Vagina (tissue), 2 donors: ENCODE measurements at regions not wholly inside any gene's neighbourhood (a gene's known extent, or its start where the extent isn't known, plus 50 kb on each side); places are given as distances from the start of the nearest gene placed in this dataset.

ENCODE experiments used
- DNase-seq, 2 donors: peaks; one replicate each; pipeline ENCODE4 v3.0.0-alpha.2; 2017; ENCODE audit errors: extremely low spot score in 2 of 2
- H3K27ac ChIP-seq: fragments of 200-600 bp; sonication (generic); one replicate; pipeline ENCODE4 v1.5.1; 2019
- H3K27me3 ChIP-seq: fragments of 200-600 bp; sonication (generic); one replicate; pipeline ENCODE4 v1.5.1; 2019
- H3K36me3 ChIP-seq, 2 donors: fragments of 200-600 bp; sonication (generic); one replicate each; pipeline ENCODE4 v1.5.1; 2017 to 2019
- H3K4me1 ChIP-seq: fragments of 200-600 bp; sonication (generic); one replicate; pipeline ENCODE4 v1.5.1; 2019
- H3K4me3 ChIP-seq, 2 donors: fragments of 200-600 bp; sonication (generic); 1 replicate in 1 of 2; 2 replicates in 1 of 2; pipeline ENCODE4 v1.5.1; 2016 to 2019
- H3K9me3 ChIP-seq: fragments of 200-600 bp; sonication (generic); one replicate; pipeline ENCODE4 v1.5.1; 2019
- POLR2A ChIP-seq, 2 donors: fragments of 450-650 bp; IDR thresholded peaks; one replicate each; pipeline ENCODE4 v1.6.1; 2017; ENCODE audit warnings: antibody characterized with exemption in 2 of 2, mild to moderate bottlenecking in 2 of 2, moderate library complexity in 2 of 2
- POLR2AphosphoS5 ChIP-seq, 2 donors: sonication (generic); formaldehyde crosslinking; IDR thresholded peaks; one replicate each; pipeline ENCODE4 v1.9.0; 2017; ENCODE audit warnings: antibody characterized with exemption in 2 of 2, mild to moderate bottlenecking in 2 of 2, low read depth in 1 of 2; ENCODE audit not compliant: insufficient read depth in 1 of 2
- intact Hi-C: fragments of 100-400 bp; cut with DNase I; formaldehyde crosslinking; loops from one replicate; pipeline ENCODE4 v1.15.1; 2023
- TF ChIP-seq, protein P1 (sequence below), 3 experiments: fragments of 450-650 bp in 2 of 3; fragments of 200-600 bp in 1 of 3; sonication (generic) in 1 of 3; IDR thresholded peaks; one replicate each; pipeline ENCODE4 v1.5.1; 2017 to 2019; ENCODE audit warnings: antibody characterized with exemption in 3 of 3, mild to moderate bottlenecking in 2 of 3, moderate library complexity in 2 of 3

DNA sequence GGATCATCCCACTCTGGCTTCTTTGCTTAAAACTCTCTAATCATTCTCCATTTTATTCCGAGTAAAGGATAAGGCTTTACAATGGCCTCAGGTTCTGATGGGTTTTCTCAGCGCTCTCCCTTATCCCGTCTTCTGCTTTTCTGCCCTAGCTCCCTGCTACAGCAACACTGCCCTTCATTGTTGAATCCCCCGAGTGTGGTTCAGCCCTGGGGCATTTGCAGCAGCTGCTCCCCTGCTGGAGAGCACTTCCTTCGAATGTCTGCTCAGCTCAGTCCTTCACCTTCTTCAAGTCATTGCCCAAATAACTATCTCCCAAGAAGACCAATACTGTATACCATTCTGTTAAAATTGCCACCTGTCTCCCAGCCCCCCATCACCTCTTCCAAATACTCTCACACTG lies 111.8 kb downstream of the TBXT start:
- H3K27ac ChIP-seq, result no peak overlapping the region
- no peak for DNase-seq
- intact Hi-C loops, result no loop called here
- no peak for TF ChIP-seq POLR2AphosphoS5 (IDR thresholded peaks at IDR 0.05; ENCODE audit: insufficient read depth in 1 of 2, low read depth in 1 of 2)
- TF ChIP-seq, protein P1, sequence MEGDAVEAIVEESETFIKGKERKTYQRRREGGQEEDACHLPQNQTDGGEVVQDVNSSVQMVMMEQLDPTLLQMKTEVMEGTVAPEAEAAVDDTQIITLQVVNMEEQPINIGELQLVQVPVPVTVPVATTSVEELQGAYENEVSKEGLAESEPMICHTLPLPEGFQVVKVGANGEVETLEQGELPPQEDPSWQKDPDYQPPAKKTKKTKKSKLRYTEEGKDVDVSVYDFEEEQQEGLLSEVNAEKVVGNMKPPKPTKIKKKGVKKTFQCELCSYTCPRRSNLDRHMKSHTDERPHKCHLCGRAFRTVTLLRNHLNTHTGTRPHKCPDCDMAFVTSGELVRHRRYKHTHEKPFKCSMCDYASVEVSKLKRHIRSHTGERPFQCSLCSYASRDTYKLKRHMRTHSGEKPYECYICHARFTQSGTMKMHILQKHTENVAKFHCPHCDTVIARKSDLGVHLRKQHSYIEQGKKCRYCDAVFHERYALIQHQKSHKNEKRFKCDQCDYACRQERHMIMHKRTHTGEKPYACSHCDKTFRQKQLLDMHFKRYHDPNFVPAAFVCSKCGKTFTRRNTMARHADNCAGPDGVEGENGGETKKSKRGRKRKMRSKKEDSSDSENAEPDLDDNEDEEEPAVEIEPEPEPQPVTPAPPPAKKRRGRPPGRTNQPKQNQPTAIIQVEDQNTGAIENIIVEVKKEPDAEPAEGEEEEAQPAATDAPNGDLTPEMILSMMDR (IDR thresholded peaks at IDR 0.05), result no peak
- no peak for TF ChIP-seq POLR2A (IDR thresholded peaks at IDR 0.05)
- no peaks in the 10 kb centered on the region for H3K9me3 ChIP-seq
- no peaks in the 10 kb centered on the region for H3K4me1 ChIP-seq
- no peak overlapping the region for H3K4me3 ChIP-seq
- no peaks in the 10 kb centered on the region for H3K36me3 ChIP-seq
- H3K27me3 ChIP-seq, result no peaks in the 10 kb centered on the region

DNA sequence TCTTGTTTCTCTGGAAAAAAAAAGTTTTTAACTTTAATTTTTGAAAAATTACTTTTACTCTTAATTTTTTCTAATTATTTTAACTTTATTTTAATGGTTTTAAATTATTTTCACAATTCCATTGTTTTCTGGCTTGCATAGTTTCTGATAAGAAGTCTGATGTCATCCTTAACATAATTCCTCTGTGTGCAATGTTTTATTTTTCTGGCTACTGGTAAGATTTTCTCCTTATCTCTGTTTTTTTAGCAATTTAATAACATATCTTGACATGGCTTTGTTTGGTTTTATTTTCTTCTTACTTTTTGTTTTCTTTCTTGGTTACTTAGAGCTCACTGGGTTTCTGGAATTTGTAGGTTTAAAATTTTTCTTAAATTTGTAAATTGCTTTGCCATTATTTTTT lies 114.8 kb downstream of the TBXT start:
- Histone ChIP-seq H3K27me3 (no peaks in the 10 kb centered on the region), H3K4me3 (no peak overlapping the region), H3K36me3 (no peaks in the 10 kb centered on the region), H3K27ac (no peak overlapping the region), H3K4me1 (no peaks in the 10 kb centered on the region), H3K9me3 (no peaks in the 10 kb centered on the region)
- no peak for DNase-seq
- intact Hi-C loops, result no loop called here
- TF ChIP-seq POLR2AphosphoS5 (IDR thresholded peaks at IDR 0.05; ENCODE audit: insufficient read depth in 1 of 2, low read depth in 1 of 2) (no peak), POLR2A (IDR thresholded peaks at IDR 0.05) (no peak)
- TF ChIP-seq, protein P1 (IDR thresholded peaks at IDR 0.05), result no peak

- Histone ChIP-seq H3K9me3 (no peaks in the 10 kb centered on the region), H3K4me1 (no peaks in the 10 kb centered on the region), H3K27me3 (no peaks in the 10 kb centered on the region), H3K36me3 (no peaks in the 10 kb centered on the region), H3K4me3 (no peak overlapping the region), H3K27ac (no peak overlapping the region)
- intact Hi-C loops, result no loop called here
- TF ChIP-seq POLR2AphosphoS5 (IDR thresholded peaks at IDR 0.05; ENCODE audit: insufficient read depth in 1 of 2, low read depth in 1 of 2), result no peak
- no peak for TF ChIP-seq POLR2A (IDR thresholded peaks at IDR 0.05)
- TF ChIP-seq, protein P1 (IDR thresholded peaks at IDR 0.05), result no peak
- DNase-seq, result no peak
Measured at GRCh38 chr6:166050559-166050958, 117.1 kb downstream of the TBXT start.

DNA sequence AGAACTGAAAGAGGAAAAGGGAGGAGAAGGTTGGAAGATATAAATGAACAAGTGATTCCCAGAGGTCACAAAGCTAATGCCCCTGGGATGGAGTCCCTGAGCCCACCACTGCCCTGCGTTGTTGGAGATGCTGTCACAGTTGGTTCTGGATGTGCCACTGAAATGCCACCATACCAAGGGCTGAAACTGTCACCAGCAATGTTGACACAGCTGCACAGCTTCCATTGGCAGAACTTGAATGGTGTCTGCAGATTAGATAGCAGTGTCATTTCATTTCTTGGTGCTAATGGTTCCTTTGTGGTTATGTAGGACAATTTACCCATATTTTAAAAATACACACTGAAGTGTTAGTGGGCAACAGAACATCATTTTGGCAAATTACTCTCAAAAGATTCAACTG lies 120.7 kb downstream of the TBXT start:
- no peaks in the 10 kb centered on the region for H3K27me3 ChIP-seq
- no peak overlapping the region for H3K27ac ChIP-seq
- H3K36me3 ChIP-seq, result no peaks in the 10 kb centered on the region
- no peaks in the 10 kb centered on the region for H3K4me1 ChIP-seq
- no peak overlapping the region for H3K4me3 ChIP-seq
- intact Hi-C loops, result no loop called here
- H3K9me3 ChIP-seq, result no peaks in the 10 kb centered on the region
- TF ChIP-seq, protein P1 (IDR thresholded peaks at IDR 0.05), result no peak
- TF ChIP-seq POLR2A (IDR thresholded peaks at IDR 0.05) (no peak), POLR2AphosphoS5 (IDR thresholded peaks at IDR 0.05; ENCODE audit: insufficient read depth in 1 of 2, low read depth in 1 of 2) (no peak)
- DNase-seq, result no peak

DNA sequence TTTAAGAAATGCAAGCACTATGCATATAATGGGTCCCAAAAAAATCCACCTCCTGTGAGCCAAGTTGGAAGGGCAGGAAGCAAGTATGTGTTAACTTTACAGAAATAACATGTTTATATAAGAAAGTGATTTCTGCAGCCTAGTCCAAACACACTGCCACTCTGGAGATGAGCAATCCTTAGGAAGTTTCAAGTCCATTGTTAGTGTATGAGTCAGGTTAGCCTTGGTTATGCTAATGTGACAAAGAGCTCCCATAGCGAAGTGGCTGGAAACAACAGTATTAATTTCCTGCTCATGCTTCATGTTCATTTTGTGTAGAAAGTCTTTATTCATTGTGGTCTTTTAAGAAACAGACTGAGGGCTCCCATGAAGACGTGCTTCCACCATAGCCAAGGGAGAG lies 121.4 kb downstream of the TBXT start:
- TF ChIP-seq, protein P1 (IDR thresholded peaks at IDR 0.05), result no peak
- TF ChIP-seq POLR2A (IDR thresholded peaks at IDR 0.05), result no peak
- TF ChIP-seq POLR2AphosphoS5 (IDR thresholded peaks at IDR 0.05; ENCODE audit: insufficient read depth in 1 of 2, low read depth in 1 of 2), result no peak
- Histone ChIP-seq H3K9me3 (no peaks in the 10 kb centered on the region), H3K27ac (no peak overlapping the region), H3K4me1 (no peaks in the 10 kb centered on the region), H3K36me3 (no peaks in the 10 kb centered on the region), H3K27me3 (no peaks in the 10 kb centered on the region), H3K4me3 (no peak overlapping the region)
- DNase-seq, result no peak
- intact Hi-C loops, result no loop called here
